ENCODE measurements at regions not wholly inside any gene's neighbourhood (a gene's known extent, or its start where the extent isn't known, plus 50 kb on each side); places are given as distances from the start of the nearest gene placed in this dataset.
A peak's percentile ranks its signal among the peaks of the same experiment; 100 is the strongest.

DNA sequence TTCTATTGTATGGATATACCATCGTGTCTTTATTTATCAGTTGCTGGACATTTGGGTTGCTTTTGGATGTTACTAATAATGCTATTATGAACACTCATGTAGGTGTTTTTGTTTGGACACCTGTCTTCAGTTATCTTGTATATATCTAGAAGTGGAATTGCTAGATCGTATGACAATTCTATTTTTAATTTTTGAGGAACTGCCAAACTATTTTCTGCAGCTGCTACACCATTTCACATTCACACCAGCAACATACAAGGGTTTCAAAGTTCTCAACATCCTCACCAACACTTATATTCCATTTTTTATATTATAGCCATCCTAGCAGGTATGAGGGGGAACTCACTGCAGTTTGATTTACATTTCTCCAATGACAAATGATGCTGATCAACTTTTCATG is 324.6 kb downstream of the CAAP1 start:
- DNase-seq (ENCODE audit: low spot score), result no peak

DNA sequence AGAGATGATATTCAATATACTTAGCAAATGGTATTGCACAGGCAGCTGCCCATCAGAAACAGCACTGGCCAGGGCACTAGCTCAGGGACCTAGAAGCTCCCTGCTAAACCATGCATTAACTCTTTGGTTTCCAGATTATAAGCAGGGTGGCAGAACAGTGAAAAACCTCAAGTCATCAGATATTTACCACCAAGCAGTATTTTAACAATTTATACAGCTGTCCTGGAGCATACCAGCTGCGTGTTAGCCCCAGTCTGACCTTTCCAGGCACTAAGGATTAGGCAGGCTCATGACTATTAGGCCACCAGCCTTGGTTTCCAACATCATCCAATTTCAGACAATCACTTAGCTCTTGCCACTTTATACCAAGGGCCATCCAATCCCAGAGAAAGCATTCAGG is 326.5 kb downstream of the CAAP1 start:
- no peak for DNase-seq (ENCODE audit: low spot score)

DNA sequence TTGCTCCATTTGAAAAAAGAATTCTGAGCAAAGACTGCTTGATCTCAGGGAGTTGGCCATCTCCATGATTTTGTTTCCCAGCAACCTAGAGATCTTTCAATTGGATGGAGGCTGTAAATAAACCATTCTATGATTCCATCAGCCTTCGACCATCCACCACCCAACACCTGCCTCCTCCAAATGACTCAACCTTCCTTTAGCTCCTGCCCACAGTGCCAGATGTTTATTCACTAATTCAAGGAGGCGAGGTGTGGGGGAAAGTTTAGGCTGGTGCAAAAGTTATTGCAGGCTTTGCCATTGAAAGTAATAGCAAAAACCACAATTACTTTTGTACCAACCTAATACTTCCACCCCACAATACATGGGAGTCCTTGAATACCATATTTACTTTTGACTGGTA is 327.5 kb downstream of the CAAP1 start:
- DNase-seq (ENCODE audit: low spot score), result no peak

DNA sequence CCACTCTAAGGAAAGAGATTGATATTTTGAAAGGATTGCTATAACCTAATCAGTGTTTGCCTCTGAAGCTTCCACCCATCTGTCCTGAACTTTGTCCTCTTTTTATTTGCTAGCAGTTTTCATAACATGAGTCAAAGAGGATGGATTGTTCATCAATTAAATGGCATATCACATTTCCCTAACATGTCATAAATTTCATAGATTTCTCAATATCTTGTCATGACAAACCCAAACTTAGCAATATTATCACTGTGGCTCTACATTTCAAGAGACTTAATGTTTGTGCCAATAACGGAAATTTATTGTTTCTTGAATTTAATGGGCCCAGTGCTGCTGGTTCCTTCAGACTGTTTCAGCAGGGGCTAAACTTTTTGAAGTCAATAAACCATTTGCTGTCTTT is 330.3 kb downstream of the CAAP1 start:
- DNase-seq (ENCODE audit: low spot score), result no peak

DNA sequence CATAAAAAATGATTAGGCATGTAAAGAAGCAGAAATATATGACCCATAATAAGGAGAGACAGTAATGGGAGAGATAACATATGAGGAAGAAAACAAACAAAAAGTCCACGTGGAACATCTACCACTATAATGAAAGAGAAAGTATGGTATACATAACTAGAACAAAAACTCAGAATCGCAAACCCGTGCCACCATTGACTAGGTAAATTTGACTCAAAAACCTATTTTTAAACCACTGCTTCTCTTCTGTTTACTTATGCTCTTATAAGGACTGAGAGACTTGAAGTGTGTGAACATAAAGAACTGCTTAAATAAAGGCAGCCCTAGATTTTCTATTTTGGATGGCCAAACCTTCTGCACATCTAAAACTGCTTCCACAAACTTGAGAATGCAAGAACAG is 330.7 kb downstream of the CAAP1 start:
- no peak for DNase-seq (ENCODE audit: low spot score)

DNA sequence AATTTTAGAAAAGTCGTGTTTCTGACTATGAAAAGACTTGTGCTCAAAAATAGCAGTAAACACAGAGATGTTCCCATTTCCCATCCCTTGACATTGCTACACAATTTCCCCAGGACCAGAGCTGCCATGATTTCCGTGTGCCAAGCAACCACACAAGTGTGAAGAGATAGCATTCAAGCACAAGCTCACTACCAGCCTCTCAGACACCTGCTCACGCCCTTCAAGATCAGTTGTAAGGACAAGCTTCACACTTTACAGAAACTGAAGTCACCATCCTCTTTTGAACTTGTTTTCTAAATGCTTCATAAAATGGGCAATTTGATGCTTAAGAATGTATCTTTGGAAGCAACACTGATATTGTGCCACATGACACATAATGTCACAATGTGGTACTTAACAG is 333.1 kb downstream of the CAAP1 start:
- DNase-seq (ENCODE audit: low spot score), result no peak

DNA sequence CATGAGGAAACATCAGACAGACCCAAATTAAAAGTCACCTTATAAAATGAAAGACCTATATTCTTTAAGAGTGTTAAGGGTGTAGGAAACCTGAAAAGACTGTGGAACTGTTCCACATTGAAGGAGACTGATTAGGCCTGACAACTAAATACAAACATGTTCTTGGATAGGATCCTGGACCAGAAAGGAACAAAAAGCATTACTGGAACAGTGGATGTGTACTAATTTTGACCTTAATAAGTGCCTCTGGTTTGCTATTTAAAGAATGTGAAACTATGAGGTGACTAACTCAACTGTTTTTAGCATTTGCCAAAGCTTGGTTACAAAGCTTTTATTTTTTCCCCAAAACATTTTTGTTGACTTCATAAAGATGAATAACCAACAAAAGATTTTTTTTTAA is 340.6 kb downstream of the CAAP1 start:
- no peak for DNase-seq (ENCODE audit: low spot score)

DNA sequence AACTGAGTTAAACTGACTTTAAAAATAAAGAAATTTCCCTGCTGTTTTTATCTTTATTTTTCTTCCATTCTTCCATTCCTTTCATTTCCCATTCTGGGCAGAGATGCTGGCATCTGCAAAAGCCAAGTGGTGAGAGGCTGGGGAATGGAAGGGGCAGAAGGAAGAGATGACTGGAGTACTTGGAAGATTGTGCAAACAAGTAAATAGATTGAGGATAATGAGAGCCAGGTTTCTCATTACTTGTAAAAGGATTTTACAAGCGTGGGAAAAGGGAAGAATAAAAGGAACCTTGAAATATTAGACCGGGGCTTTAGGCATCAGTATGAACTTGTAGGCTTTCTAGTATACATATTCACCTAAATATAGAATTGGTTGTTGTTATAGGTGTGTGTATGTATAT is 341.2 kb downstream of the CAAP1 start:
- no peak for DNase-seq (ENCODE audit: low spot score)

DNA sequence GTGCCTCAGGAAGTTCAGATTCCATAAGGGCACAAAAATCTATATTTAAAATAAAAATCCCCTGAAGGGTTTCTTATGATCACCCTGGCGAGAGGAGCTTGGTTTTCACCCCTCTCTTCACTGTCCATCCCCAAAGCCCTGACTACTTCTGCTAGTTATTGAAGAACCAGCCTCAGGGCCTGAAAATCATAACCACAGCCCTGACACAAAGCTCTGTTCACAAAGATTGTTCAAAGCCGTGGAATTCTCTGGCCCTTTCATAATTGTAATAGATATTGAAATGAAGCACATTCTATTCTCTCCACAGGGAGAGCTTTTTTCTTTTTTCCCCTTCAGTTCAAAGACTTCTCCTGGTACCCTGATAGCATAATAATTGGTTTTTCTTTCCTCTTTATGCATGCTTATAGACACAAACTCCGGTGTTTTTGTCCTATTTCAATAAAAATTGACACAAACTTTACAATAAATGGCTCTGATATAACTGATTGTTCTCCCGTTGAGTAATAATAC is 343.8 kb downstream of the CAAP1 start:
- DNase-seq (ENCODE audit: low spot score), result no peak

DNA sequence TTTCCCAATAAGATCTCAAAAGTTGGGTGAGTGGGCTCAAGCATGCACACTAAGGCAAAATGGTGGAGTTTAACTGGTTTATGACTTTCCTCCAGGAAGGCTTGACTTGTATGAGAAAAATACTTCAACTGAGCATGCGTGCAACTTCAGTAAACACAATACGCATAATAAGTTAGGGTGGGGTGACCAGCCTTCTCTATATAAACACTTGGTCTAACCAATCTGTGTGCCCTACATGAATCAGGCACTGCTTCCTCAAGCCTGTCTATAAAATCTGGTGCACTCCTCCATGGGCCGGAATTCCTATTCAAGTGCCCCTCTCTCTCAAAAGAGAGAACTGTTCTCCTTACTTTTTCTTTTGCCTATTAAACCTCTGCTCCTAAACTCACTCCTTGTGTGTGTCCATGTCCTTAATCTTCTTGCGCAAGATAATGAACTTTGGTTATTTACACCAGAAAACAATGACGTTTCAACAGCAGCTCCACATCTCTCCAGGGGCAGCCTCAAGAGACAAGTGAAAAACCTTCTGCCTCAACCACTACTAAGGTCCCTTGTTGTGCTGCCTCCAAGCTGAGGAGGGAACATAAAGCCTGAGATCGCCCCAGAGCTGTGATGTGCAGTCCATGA is 352.6 kb downstream of the CAAP1 start:
- no peak for DNase-seq (ENCODE audit: low spot score)

DNA sequence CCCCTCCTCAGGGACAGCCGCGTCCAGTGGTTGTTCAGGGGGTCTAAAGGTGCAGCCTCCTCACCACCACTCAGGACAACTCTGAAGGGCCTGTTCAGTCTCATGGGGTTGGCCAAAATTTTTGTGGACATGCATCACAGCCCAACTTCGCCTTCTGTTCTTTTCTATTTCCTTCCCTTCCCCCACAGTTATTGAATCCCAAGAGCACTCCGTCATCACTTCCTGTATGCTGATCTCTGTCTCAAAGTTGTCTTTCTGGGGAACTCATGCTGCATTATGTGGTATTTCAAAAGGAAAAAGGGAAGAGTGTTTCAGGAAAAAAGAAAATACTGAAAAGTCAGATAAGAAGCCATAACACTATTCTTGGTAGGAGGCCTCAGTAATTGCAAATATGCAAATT is 355.4 kb downstream of the CAAP1 start:
- no peak for DNase-seq (ENCODE audit: low spot score)

DNA sequence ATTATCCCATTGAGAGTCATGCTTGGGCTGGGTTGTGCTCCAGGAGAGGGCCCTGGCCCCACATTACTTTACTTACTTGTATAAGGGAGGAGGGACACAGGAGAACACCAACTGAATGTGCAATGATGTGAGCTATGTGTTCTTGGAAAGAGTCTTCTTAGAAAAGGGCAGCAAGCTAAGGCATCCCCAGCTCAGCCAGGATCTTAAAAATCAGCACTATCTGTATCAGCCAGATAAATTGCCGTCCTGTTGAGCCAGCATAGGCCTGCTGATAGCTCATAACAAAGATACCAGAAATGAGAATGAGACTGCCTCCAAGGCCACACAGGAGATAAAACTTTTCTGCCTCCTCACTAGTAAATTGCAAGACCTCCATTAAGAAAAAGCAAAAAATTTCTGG is 357.5 kb downstream of the CAAP1 start:
- no peak for DNase-seq (ENCODE audit: low spot score)

DNA sequence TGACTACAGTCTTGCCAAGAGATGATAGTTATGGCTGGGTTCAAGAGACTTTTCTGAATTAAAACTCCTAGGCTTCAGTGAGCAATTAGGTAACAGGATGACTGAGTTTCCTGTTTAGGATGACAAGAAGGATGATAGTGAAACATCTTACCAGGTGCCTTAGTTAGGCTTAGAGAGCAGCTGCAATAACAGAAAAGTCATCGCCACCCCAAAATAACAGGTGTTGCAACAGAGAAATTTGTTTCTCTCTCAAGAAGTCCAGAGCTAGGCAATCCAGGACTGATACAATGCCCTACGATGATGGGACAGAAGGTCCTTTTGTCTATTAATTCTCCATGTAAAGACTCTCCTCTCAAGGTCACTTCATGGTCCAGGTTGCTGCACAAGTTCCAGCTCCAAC is 361.8 kb downstream of the CAAP1 start:
- no peak for DNase-seq (ENCODE audit: low spot score)

DNA sequence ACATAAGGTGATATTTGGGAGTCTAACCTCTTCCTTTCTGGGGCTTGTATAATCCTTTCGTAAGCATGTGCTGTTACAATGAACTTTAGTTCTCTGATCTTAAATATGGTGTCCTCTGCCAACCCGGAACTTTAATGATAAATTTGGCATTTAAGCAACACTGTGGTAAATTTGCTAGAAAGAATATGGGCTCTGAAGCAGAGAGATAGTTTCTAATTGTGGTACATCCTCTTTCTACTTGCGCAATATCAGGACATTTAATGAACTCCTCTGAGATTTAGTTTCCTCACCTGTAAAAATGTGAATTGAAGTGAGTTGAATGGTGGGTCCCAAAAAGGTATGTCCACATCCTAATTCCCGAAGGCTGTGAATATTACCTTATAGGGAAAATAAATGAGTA is 364.7 kb downstream of the CAAP1 start:
- DNase-seq (ENCODE audit: low spot score), result no peak

DNA sequence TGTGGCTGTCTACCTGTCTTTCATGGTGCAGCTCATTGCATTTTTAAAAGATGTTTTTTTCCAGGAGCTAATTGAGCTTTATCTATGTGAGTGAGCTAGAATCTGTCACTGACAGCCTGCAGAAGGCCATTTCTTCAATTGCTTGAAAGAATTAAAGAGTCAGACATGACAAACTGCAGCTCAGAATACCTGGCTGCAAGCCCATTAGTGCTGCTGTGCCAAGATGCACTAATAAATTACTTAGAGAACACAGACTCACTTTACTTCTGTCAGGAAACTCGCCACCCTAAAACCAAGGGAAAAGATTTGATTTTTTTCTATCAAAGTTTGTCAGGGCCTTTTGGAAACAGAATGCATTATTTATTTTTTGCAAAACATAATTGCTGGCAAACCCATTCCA is 368.3 kb downstream of the CAAP1 start:
- DNase-seq (ENCODE audit: low spot score), result peak; percentile 52

DNA sequence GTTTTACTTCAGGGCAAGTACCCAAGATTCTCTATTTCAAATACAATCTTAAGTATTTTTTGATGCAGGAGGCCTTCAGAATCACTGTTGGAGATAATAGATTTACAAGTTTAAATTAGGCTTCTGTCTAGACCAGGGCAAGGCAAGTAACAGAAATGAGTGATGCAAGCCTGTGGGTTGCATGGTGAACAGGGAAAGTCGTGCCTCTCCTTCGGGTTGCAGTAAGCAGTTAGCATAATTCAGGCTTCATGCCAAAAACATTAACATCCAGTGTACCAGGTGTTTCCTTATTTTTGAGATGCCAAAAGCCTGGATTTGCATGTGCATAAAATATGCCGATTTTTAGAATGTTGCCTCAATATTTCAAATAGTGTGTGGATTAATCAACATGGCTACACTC is 369.0 kb downstream of the CAAP1 start:
- no peak for DNase-seq (ENCODE audit: low spot score)

DNA sequence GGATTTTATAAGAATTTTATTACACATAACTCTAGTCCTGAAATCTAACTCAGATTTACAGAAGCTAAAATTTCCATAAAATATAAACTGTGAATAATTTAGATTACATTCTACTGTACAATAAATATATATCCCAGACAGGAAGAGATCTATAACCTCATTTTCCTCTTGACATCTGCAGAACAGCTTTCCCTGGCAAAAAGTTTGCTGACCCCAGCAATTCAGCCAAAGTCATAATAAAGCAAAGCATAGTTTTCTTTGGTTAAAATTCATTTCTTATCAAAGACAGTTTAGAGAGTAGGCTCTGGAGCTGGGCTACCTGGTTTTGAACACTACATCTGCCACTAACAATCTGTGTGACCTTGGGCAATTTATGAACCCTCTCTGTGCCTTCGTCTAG is 372.5 kb downstream of the CAAP1 start:
- no peak for DNase-seq (ENCODE audit: low spot score)

DNA sequence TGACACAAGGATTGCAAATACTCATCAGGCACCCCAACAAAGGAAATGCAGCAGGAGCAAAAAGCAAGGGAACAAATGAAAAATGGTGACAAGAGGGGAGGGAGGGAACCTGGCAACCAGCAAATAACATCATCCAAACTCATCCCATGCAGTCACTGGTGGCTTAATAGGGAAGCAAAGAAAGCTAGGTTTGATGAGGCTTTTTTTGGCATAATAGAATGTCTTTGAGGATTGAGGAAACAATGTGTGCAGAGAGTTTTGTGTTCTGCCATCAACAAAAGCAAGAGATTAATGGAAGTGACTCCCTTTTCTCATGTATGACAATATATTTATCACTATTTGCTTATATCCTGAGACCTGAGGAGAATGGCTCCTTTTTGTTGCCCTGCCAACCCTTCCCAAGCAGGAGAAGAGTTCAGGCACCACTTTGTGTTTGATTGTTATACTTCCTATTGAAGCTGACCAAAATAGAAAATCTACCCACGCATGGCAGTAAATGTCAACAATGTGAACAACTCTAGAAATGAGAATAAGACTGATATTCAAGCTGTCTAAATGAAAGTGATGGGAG is 375.7 kb downstream of the CAAP1 start:
- DNase-seq (ENCODE audit: low spot score), result no peak

DNA sequence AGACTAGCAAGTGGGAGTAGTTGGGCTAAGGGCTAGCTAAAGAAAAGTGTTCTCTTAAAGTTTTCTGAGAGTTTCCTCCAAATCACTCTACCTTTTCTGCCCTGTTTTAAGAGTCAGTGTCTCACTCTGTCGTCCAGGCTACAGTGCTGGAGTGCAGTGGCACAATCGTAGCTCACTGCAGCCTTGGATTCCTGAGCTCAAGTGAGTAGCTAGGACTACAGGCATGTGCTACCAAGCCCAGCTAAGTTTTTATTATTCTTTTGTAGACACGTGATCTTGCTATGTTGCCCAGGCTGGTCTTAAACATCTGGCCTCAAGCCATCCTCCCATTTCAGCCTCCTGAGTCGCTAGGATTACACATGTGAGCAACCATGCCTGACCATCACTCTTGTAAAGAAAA is 378.9 kb downstream of the CAAP1 start:
- DNase-seq (ENCODE audit: low spot score), result no peak

DNA sequence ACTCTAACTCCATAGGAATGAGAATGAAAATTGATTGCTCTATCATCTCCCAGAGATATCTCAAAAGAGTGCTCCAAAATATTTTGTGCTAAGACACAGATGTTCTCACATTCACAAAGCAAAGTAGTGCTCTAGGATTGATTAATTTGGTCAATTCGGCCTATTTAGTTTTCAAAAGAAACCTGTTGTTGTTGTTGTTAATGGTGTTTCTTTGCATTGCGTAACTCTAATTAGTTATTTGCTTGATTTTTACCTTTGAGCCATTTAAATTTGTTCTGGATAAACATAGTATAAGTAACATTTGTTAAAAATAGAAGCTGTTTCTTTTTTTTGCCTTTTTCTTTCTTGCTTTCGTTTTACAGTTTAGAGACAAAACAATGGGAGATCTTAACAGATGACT is 382.5 kb downstream of the CAAP1 start:
- no peak for DNase-seq (ENCODE audit: low spot score)

DNA sequence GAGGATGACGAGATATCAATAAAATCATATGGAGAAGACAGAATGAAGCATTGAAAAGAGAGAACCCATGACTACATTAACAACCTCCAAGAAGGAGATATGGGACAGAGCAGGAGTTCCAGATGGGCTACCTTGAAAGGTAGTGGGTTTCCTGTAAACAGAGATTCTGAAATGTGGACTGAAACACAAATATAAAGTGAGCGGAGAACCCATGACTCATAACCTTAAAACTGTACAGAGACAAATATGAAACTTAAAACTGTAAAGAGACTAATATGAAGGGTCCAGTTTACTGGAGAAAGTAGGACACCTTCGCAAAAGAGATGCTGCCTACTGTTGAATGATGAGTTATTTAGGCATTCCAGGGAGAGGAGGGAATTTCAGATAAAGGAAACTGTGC is 383.7 kb downstream of the CAAP1 start:
- DNase-seq (ENCODE audit: low spot score), result no peak

DNA sequence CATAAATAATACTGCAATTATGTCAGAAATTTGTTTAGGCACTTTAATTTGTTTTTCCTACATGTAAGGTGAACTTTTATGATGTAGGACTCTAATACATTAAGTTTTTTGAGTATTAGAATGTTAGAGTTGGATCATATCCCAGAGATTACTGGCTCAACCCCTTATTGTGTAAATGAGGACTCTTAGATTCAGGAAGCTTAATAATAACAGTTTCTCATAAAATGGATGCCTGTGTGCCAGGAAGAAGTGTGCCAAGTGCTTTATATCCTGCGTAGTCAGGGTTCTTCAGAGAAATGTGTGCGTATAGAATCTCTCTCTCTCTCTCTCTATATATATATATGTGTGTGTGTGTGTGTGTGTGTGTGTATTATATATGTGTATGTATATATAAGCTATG is 388.5 kb downstream of the CAAP1 start:
- DNase-seq (ENCODE audit: low spot score), result no peak

DNA sequence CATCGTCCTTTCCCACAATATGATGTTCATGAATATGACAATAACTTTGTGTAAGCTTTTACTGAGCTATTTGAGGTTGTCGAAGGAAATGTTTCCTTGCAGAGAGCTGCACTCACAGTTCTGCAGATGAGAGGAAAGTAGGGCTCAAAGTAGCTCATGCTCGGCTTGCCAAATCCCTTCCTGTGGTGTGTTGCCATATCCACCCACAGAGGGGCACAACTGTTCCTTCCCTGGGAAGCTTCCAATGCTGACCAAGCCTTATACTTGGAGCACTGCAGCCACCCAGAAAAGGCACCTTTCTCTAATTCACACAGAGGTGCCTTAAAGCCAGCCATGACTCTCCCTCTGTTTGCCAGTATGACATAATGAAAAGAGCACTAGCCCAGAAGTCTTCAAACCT is 390.3 kb downstream of the CAAP1 start:
- DNase-seq (ENCODE audit: low spot score), result no peak

DNA sequence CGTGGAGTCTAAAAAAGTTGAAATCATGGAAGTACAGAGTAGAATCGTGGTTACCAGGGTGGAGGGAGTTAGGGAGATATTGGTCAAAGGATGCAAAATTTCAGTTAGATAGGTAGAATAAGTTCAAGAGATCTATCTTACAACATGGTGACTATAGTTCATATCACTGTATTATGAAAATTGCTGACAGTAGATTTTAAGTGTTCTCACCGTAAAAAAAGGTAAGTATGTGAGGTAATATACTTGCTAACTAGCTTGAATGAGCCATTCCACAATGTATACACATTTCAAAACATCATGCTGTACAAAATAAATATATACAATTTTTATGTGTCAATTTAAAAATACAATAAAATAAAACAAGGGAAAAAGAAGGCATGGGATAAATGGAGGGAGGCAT is 392.1 kb downstream of the CAAP1 start:
- no peak for DNase-seq (ENCODE audit: low spot score)
